BLaER1 (cell line): ENCODE measurements at regions not wholly inside any gene's neighbourhood (a gene's known extent, or its start where the extent isn't known, plus 50 kb on each side); places are given as distances from the start of the nearest gene placed in this dataset.
"Not testable (repeated sequence)": the region's sequence is repeated elsewhere in the genome, so short reads cannot be mapped to it uniquely, and the experiment has no call there.

ENCODE experiments used
- H3K27ac ChIP-seq: shearing (Covaris generic); formaldehyde crosslinking; 2 replicates; pipeline ENCODE4 v1.8.1; 2022
- H3K27me3 ChIP-seq: shearing (Covaris generic); formaldehyde crosslinking; 2 replicates; pipeline ENCODE4 v1.8.1; 2022
- H3K36me3 ChIP-seq: shearing (Covaris generic); formaldehyde crosslinking; 2 replicates; pipeline ENCODE4 v1.8.1; 2022
- H3K4me1 ChIP-seq: shearing (Covaris generic); formaldehyde crosslinking; 2 replicates; pipeline ENCODE4 v1.8.1; 2022
- H3K4me2 ChIP-seq: shearing (Covaris generic); formaldehyde crosslinking; 2 replicates; pipeline ENCODE4 v1.8.1; 2022
- H3K4me3 ChIP-seq: shearing (Covaris generic); formaldehyde crosslinking; 2 replicates; pipeline ENCODE4 v1.8.1; 2022
- H3K9ac ChIP-seq: shearing (Covaris generic); formaldehyde crosslinking; 2 replicates; pipeline ENCODE4 v1.8.1; 2022
- H3K9me3 ChIP-seq: shearing (Covaris generic); formaldehyde crosslinking; 2 replicates; pipeline ENCODE4 v1.8.1; 2022
- H4K20me1 ChIP-seq: shearing (Covaris generic); formaldehyde crosslinking; 2 replicates; pipeline ENCODE4 v1.8.1; 2022
- Cebpa-rat ChIP-seq: shearing (Covaris generic); IDR thresholded peaks from 2 replicates; pipeline ENCODE4 v1.8.1; 2022

GRCh38 chr13:24998433-24998832 lies 97.5 kb upstream of the PABPC3 start:
- H3K4me2 ChIP-seq = no peak overlapping the region
- H3K9ac ChIP-seq = no peak overlapping the region
- H3K4me1 ChIP-seq = peaks cover 5% of the 10 kb centered on the region
- H3K4me3 ChIP-seq = no peak overlapping the region
- no peaks in the 10 kb centered on the region for H3K9me3 ChIP-seq
- H3K27me3 ChIP-seq = no peaks in the 10 kb centered on the region
- H3K27ac ChIP-seq = no peak overlapping the region
- no peaks in the 10 kb centered on the region for H3K36me3 ChIP-seq
- no peak for TF ChIP-seq Cebpa-rat
- no peaks in the 10 kb centered on the region for H4K20me1 ChIP-seq

- no peaks in the 10 kb centered on the region for H3K36me3 ChIP-seq
- no peak for TF ChIP-seq Cebpa-rat
- H3K27me3 ChIP-seq = no peaks in the 10 kb centered on the region
- no peaks in the 10 kb centered on the region for H4K20me1 ChIP-seq
- H3K9me3 ChIP-seq = no peaks in the 10 kb centered on the region
- no peak overlapping the region for H3K4me3 ChIP-seq
- no peak overlapping the region for H3K27ac ChIP-seq
- peaks cover 5% of the 10 kb centered on the region for H3K4me1 ChIP-seq
- H3K4me2 ChIP-seq = no peak overlapping the region
- H3K9ac ChIP-seq = no peak overlapping the region
Measured at GRCh38 chr13:25001476-25002206, 94.3 kb upstream of the PABPC3 start.

- not testable (repeated sequence) for H3K36me3 ChIP-seq, H3K27ac ChIP-seq, H4K20me1 ChIP-seq, H3K4me1 ChIP-seq, H3K9ac ChIP-seq, H3K4me2 ChIP-seq, H3K4me3 ChIP-seq, H3K27me3 ChIP-seq, H3K9me3 ChIP-seq
Measured at GRCh38 chr13:25002311-25002710, 93.6 kb upstream of the PABPC3 start.

GRCh38 chr13:25004489-25004888 lies 91.4 kb upstream of the PABPC3 start:
- H3K9ac ChIP-seq, H3K4me1 ChIP-seq, H3K4me3 ChIP-seq, H3K4me2 ChIP-seq, H3K27ac ChIP-seq, H3K36me3 ChIP-seq, H3K9me3 ChIP-seq, H4K20me1 ChIP-seq, H3K27me3 ChIP-seq: not testable (repeated sequence)

- not testable (repeated sequence) for H4K20me1 ChIP-seq, H3K4me1 ChIP-seq, H3K27me3 ChIP-seq, H3K4me3 ChIP-seq, H3K4me2 ChIP-seq, H3K36me3 ChIP-seq, H3K27ac ChIP-seq, H3K9ac ChIP-seq, H3K9me3 ChIP-seq
Measured at GRCh38 chr13:25005050-25005497, 90.9 kb upstream of the PABPC3 start.

- H3K4me2 ChIP-seq, H3K4me3 ChIP-seq, H3K27ac ChIP-seq, H3K4me1 ChIP-seq, H3K27me3 ChIP-seq, H3K36me3 ChIP-seq, H3K9ac ChIP-seq, H3K9me3 ChIP-seq, H4K20me1 ChIP-seq: not testable (repeated sequence)
Measured at GRCh38 chr13:25007389-25007788, 88.5 kb upstream of the PABPC3 start.

- H4K20me1 ChIP-seq, H3K4me3 ChIP-seq, H3K9ac ChIP-seq, H3K27ac ChIP-seq, H3K36me3 ChIP-seq, H3K9me3 ChIP-seq, H3K27me3 ChIP-seq, H3K4me2 ChIP-seq: not testable (repeated sequence)
- H3K4me1 ChIP-seq = peaks cover 27% of the 10 kb centered on the region
Measured at GRCh38 chr13:25014398-25014973, 81.5 kb upstream of the PABPC3 start.

GRCh38 chr13:25017176-25017575 lies 78.8 kb upstream of the PABPC3 start:
- Histone ChIP-seq H3K4me1 (peaks cover 27% of the 10 kb centered on the region), H3K27ac (peak overlapping the region; percentile 79), H3K4me3 (peak overlapping the region; percentile 64; the same call in 1 of the 2 replicates), H3K4me2 (peak overlapping the region; percentile 82), H3K9ac (peak overlapping the region; percentile 71)
- not testable (repeated sequence) for H3K9me3 ChIP-seq, H3K36me3 ChIP-seq, H3K27me3 ChIP-seq, H4K20me1 ChIP-seq

GRCh38 chr13:25017808-25018728 lies 77.9 kb upstream of the PABPC3 start:
- Histone ChIP-seq H3K27ac (peak overlapping the region; percentile 79), H3K4me1 (peaks cover 27% of the 10 kb centered on the region), H3K4me3 (peak overlapping the region; percentile 64), H3K9ac (peak overlapping the region; percentile 71), H3K4me2 (peak overlapping the region; percentile 82)
- H3K36me3 ChIP-seq, H3K27me3 ChIP-seq, H3K9me3 ChIP-seq, H4K20me1 ChIP-seq: not testable (repeated sequence)

- H3K9ac ChIP-seq = peak overlapping the region; percentile 71; the same call in 1 of the 2 replicates
- H3K36me3 ChIP-seq = no peaks in the 10 kb centered on the region
- no peaks in the 10 kb centered on the region for H3K9me3 ChIP-seq
- peak overlapping the region; percentile 79 for H3K27ac ChIP-seq
- no peak for TF ChIP-seq Cebpa-rat
- no peaks in the 10 kb centered on the region for H3K27me3 ChIP-seq
- no peaks in the 10 kb centered on the region for H4K20me1 ChIP-seq
- peak overlapping the region; percentile 64 for H3K4me3 ChIP-seq
- peaks cover 27% of the 10 kb centered on the region for H3K4me1 ChIP-seq
- H3K4me2 ChIP-seq = peak overlapping the region; percentile 82
Measured at GRCh38 chr13:25018729-25019115, 77.2 kb upstream of the PABPC3 start.

GRCh38 chr13:25019741-25020140 lies 76.2 kb upstream of the PABPC3 start:
- H3K27me3 ChIP-seq, H3K4me2 ChIP-seq, H3K4me3 ChIP-seq, H4K20me1 ChIP-seq, H3K9ac ChIP-seq, H3K36me3 ChIP-seq, H3K27ac ChIP-seq, H3K9me3 ChIP-seq: not testable (repeated sequence)
- peaks cover 27% of the 10 kb centered on the region for H3K4me1 ChIP-seq
